ENCODE measurements at regions not wholly inside any gene's neighbourhood (a gene's known extent, or its start where the extent isn't known, plus 50 kb on each side); places are given as distances from the start of the nearest gene placed in this dataset.
A peak's percentile ranks its signal among the peaks of the same experiment; 100 is the strongest.

- TF ChIP-seq CTCF (IDR thresholded peaks at IDR 0.05), result peak in 1 of 3 experiments; percentile 24
- no peak for TF ChIP-seq POLR2A (IDR thresholded peaks at IDR 0.05)
These were observed 59.8 kb downstream of the SOD2 start for GRCh38 chr6:159633196-159633595.
